ENCODE measurements at regions not wholly inside any gene's neighbourhood (a gene's known extent, or its start where the extent isn't known, plus 50 kb on each side); places are given as distances from the start of the nearest gene placed in this dataset.

- TF ChIP-seq CTCF (IDR thresholded peaks at IDR 0.05; ENCODE audit: poor library complexity, severe bottlenecking) (no peak), MXI1 (conservative IDR thresholded peaks at IDR 0.05; ENCODE audit: poor library complexity, severe bottlenecking) (no peak), EZH2 (IDR thresholded peaks at IDR 0.05; ENCODE audit: borderline replicate concordance, insufficient read depth, low read length, poor library complexity, severe bottlenecking) (no peak), POLR2AphosphoS5 (IDR thresholded peaks at IDR 0.05) (no peak), TAF1 (IDR thresholded peaks at IDR 0.05; ENCODE audit: low read depth) (no peak), SMC3 (conservative IDR thresholded peaks at IDR 0.05; ENCODE audit: poor library complexity) (no peak), RAD21 (conservative IDR thresholded peaks at IDR 0.05) (no peak)
Observed at GRCh38 chr5:167759057-167759821, 532.2 kb upstream of the WWC1 start.
